Mucosa of descending colon (tissue), 3 donors: ENCODE measurements at regions not wholly inside any gene's neighbourhood (a gene's known extent, or its start where the extent isn't known, plus 50 kb on each side); places are given as distances from the start of the nearest gene placed in this dataset.

Experiments
- ATAC-seq: fragments of 200-7000 bp; cut with Tn5 transposase; one replicate; pipeline ENCODE4 v1.9.1; 2020; ENCODE audit warnings: mild to moderate bottlenecking, moderate library complexity
- DNase-seq, 3 donors: peaks; one replicate each; pipeline ENCODE4 v3.0.0-alpha.2; 2020
- H3K36me3 ChIP-seq: fragments of 200-600 bp; one replicate; pipeline ENCODE4 v1.8.0; 2021; ENCODE audit warnings: low read depth, mild to moderate bottlenecking
- H3K4me1 ChIP-seq: fragments of 200-600 bp; one replicate; pipeline ENCODE4 v1.8.0; 2021; ENCODE audit warnings: low read depth, mild to moderate bottlenecking
- H3K4me3 ChIP-seq: fragments of 200-600 bp; one replicate; pipeline ENCODE4 v1.8.0; 2021; ENCODE audit warnings: mild to moderate bottlenecking
- H3K9me3 ChIP-seq: fragments of 200-600 bp; one replicate; pipeline ENCODE4 v1.8.0; 2021; ENCODE audit warnings: mild to moderate bottlenecking
- intact Hi-C, 2 donors: fragments of 100-400 bp; cut with DNase I in 1 of 2; cut with micrococcal nuclease in 1 of 2; formaldehyde crosslinking; loops; one replicate each; pipeline versions ENCODE4 v1.11.0 to v1.11.1; 2022; cut with DNase I, micrococcal nuclease
- TF ChIP-seq, protein P1 (sequence below): fragments of 200-600 bp; IDR thresholded peaks from one replicate; pipeline ENCODE4 v1.8.0; 2022; ENCODE audit warnings: antibody characterized with exemption, mild to moderate bottlenecking
- donor health status: DM: no; HTN: no; CAD: no; lungs with moderate emphysema.
- donor health status: DM: no; HTN: no; CAD: no.
- donor health status: DM: no; HTN: yes; CAD: no.

DNA sequence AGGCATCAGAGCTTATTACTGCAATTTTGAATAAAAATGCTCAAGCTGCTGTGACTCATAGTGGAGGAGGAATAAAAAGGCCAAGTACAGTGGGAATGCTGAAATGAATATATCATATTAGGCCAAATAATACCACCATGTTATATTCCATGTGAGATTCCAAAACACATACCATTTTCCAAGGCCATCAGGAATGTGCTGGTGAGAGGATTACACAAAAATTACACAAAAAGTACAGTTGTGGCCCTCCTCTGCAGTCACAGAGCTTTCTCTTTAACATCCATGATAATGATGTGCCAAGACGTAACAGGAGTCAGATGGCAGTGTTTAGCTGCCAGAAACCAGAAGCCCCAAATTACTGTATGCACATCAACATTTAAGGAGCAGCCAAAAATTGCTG lies 153.5 kb downstream of the PCDH18 start:
- H3K9me3 ChIP-seq, result no peaks in the 10 kb centered on the region
- TF ChIP-seq, protein P1, sequence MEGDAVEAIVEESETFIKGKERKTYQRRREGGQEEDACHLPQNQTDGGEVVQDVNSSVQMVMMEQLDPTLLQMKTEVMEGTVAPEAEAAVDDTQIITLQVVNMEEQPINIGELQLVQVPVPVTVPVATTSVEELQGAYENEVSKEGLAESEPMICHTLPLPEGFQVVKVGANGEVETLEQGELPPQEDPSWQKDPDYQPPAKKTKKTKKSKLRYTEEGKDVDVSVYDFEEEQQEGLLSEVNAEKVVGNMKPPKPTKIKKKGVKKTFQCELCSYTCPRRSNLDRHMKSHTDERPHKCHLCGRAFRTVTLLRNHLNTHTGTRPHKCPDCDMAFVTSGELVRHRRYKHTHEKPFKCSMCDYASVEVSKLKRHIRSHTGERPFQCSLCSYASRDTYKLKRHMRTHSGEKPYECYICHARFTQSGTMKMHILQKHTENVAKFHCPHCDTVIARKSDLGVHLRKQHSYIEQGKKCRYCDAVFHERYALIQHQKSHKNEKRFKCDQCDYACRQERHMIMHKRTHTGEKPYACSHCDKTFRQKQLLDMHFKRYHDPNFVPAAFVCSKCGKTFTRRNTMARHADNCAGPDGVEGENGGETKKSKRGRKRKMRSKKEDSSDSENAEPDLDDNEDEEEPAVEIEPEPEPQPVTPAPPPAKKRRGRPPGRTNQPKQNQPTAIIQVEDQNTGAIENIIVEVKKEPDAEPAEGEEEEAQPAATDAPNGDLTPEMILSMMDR, result no peak
- intact Hi-C loops, result no loop called here
- H3K4me1 ChIP-seq, result no peaks in the 10 kb centered on the region
- DNase-seq, result no peak
- H3K4me3 ChIP-seq, result no peak overlapping the region
- ATAC-seq, result no peak
- H3K36me3 ChIP-seq, result no peaks in the 10 kb centered on the region

DNA sequence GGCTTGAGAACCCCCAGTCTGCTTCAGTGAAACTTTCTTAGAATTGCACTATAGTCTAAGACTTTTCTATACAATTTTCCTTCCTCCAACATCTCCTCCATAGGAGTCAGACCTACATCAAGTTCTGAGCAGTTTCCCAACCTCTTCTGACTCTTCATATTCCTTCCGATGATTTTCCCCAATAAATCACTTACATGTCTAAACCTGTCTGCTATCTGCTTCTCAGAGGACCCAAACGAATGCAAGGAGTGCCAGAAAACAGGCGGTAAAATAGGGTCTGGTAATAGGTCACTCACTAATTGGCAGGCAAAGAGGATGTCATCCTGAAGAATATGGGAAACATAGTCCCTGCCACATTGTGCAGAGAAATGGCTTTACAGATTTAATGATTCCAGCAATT lies 153.9 kb downstream of the PCDH18 start:
- ATAC-seq (no peak), DNase-seq (no peak)
- no peak overlapping the region for H3K4me3 ChIP-seq
- no peaks in the 10 kb centered on the region for H3K4me1 ChIP-seq
- TF ChIP-seq, protein P1, result no peak
- intact Hi-C loops, result no loop called here
- no peaks in the 10 kb centered on the region for H3K36me3 ChIP-seq
- no peaks in the 10 kb centered on the region for H3K9me3 ChIP-seq

DNA sequence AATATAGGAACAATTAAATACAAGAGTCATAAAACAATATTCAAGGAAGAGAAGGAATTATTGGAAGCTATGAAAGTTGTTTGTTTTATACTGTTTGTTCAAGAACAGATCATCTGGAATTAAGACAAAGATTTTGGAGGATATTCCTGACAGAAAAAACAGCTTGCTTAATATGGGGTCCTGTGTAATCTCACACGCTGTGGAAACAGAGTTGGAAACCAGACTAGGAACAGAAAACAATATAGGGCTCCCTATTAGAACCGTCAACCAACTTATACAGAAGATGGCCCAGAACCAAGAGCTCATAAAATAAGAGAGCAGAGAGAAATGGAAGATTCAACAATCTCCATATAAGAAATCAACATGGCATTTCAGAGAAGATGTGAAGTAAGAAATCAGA lies 156.0 kb downstream of the PCDH18 start:
- DNase-seq (no peak), ATAC-seq (no peak)
- Histone ChIP-seq H3K36me3 (no peaks in the 10 kb centered on the region), H3K4me1 (no peaks in the 10 kb centered on the region), H3K4me3 (no peak overlapping the region), H3K9me3 (no peaks in the 10 kb centered on the region)
- intact Hi-C loops, result no loop called here
- TF ChIP-seq, protein P1, result no peak

DNA sequence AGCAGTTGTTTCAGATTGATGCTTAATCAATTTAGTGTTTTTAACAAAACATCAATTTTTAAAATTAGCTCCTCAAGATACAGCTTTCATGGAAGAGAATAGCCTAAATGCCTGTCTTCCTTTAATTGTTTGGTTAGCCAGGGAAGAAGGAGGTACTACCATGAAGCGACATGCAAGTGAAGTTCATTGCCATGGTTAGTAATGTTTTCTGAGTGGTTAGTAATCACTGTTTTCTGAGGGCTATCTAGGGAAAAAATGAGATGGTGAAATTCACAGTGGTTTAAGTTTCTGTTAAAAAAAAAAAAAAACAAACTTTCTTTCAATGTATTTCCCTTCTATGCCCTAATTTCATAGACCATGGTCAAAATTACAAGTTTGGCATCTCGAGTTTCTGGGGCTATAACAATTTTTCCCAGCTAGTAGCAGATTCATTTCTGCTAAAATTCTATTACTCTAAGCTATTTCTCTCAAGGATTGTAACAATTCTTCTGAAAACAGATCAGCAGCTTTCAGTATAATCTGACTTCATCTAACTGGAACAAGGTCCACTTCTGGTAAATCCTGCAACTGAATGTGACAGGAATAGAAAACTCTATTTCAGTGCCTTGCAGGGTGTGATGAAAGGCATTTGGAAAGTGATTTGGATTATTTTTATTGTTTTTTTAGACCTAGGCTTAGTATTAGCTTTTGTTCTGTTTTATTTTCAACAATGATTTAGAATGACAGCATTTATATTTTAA lies 157.0 kb downstream of the PCDH18 start:
- Histone ChIP-seq H3K9me3 (no peaks in the 10 kb centered on the region), H3K4me1 (no peaks in the 10 kb centered on the region), H3K4me3 (no peak overlapping the region), H3K36me3 (no peaks in the 10 kb centered on the region)
- ATAC-seq, result no peak
- intact Hi-C loops, result no loop called here
- no peak for DNase-seq
- TF ChIP-seq, protein P1, result no peak

DNA sequence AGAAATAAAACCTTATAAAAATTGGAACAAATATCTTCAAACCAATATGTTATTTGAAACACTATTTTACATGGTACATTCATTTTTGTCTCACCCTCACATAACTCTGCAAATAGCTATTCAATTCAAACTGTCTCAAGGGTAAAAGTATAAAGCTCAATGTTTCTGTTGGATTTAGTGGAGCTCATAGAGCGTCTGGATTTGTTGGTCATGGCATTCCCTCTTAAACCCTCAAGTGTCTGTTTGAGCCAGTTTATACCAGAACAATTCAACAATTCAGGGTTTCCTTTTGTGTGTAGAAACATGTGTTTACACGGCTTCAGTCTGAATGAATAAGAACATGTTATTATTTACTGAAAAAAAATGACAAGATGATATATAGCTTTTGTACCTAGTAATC lies 161.6 kb downstream of the PCDH18 start:
- no peak for DNase-seq
- intact Hi-C loops, result no loop called here

More for the DNA sequence above, 161.6 kb downstream of the PCDH18 start:
- Histone ChIP-seq H3K4me3 (no peak overlapping the region), H3K4me1 (no peaks in the 10 kb centered on the region), H3K9me3 (no peaks in the 10 kb centered on the region), H3K36me3 (no peaks in the 10 kb centered on the region)
- TF ChIP-seq, protein P1, result no peak
- ATAC-seq, result no peak
